H1 (cell line): ENCODE measurements at regions not wholly inside any gene's neighbourhood (a gene's known extent, or its start where the extent isn't known, plus 50 kb on each side); places are given as distances from the start of the nearest gene placed in this dataset.

Source experiments
- ASH2L ChIP-seq: fragments of 200-600, 300-600 bp; sonication (generic); IDR thresholded peaks from one replicate; pipeline ENCODE4 v1.7.1; 2017; ENCODE audit warnings: low read length
- CBX5 ChIP-seq: fragments of 300-800, 300-1000 bp; sonication (generic); IDR thresholded peaks from 2 replicates; pipeline ENCODE4 v1.7.1; 2016; ENCODE audit warnings: antibody characterized with exemption, low read length, low read depth
- RNF2 ChIP-seq: fragments of 200-900, 300-1000 bp; sonication (generic); IDR thresholded peaks from 2 replicates; pipeline ENCODE4 v1.7.1; 2016; ENCODE audit warnings: borderline replicate concordance, low read depth, mild to moderate bottlenecking, antibody characterized with exemption, low read length; ENCODE audit not compliant: poor library complexity, severe bottlenecking; ENCODE audit errors: missing control alignments

DNA sequence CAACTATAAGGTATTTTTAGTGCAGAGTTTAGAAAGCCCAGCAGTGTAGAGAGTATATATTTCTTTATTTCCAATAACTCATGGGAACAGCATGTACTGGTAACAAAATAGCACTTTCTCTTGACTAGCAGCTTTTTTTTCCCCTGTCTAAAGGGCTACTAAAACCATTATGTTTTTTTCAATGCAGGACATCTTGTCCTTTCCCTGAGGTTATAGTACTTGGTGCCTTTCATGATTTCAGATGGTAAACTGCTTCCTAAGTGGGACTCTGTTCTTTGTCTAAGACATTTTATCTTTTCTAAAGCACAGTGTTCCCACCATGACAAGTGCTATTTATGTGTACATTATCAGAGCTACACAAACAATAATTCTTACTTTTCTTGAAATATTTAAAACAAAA is 122.3 kb downstream of the SLC24A2 start (continued):
- TF ChIP-seq RNF2: no peak
- no peak for TF ChIP-seq ASH2L
- no peak for TF ChIP-seq CBX5
